ENCODE measurements at regions not wholly inside any gene's neighbourhood (a gene's known extent, or its start where the extent isn't known, plus 50 kb on each side); places are given as distances from the start of the nearest gene placed in this dataset.

GRCh38 chr2:66813976-66814375 is 379.1 kb downstream of the MEIS1 start:
- WGBS, 2 experiments (ENCODE audit: extremely low coverage in 2 of 2, insufficient read length in 1 of 2), result 17% methylated on average over 1 of the region's 2 CpGs; no CpG with 5 or more reads in 1 of the 2 experiments
- no peaks in the 10 kb centered on the region for H4K20me1 ChIP-seq (ENCODE audit: insufficient read depth, low read length)
- H4K5ac ChIP-seq (ENCODE audit: low read depth, low read length), result peak overlapping the region; percentile 33; the same call in 1 of the 2 replicates
- H3K9me1 ChIP-seq (ENCODE audit: insufficient read depth, low read length), result peaks cover 6% of the 10 kb centered on the region
- peak overlapping the region; percentile 78; the same call in 1 of the 2 replicates for H4K91ac ChIP-seq (ENCODE audit: insufficient read depth, low read depth, low read length)
- H2AK9ac ChIP-seq (replicated peaks; ENCODE audit: low read depth, low read length, poor library complexity), result no peak overlapping the region
- TF ChIP-seq SMC3 (IDR thresholded peaks at IDR 0.05; ENCODE audit: low read depth, low read length) (no peak), MAFK (IDR thresholded peaks at IDR 0.05; ENCODE audit: low read depth, low read length) (0 out of 2 replicates have a peak, but pooled peaks have one; percentile 4)
- H2AFZ ChIP-seq (replicated peaks; ENCODE audit: low read length, poor library complexity), result peak overlapping the region; percentile 64
- BruUV-seq (replicated peaks), result no TSS peak
- intact Hi-C loops (cut with micrococcal nuclease), result no loop called here
- peak; percentile 64 for DNase-seq
- H3K4me3 ChIP-seq (ENCODE audit: insufficient read depth, low read depth, low read length), result no peak overlapping the region
- peak overlapping the region; percentile 59; the same call in 1 of the 2 replicates for H2AK5ac ChIP-seq (ENCODE audit: low read depth, low read length)
- H3K4ac ChIP-seq (ENCODE audit: low read depth, low read length), result peak overlapping the region; percentile 83
- peak overlapping the region; percentile 50 for H3K18ac ChIP-seq (ENCODE audit: low read depth, low read length)
- no peak overlapping the region for H3K27ac ChIP-seq (ENCODE audit: insufficient read depth, low read length)
- POLR2A ChIA-PET (ENCODE audit: unreplicated experiment), result no interaction called here
- peak overlapping the region; percentile 89 for H2BK5ac ChIP-seq (ENCODE audit: low read depth, low read length, poor library complexity, severe bottlenecking)
- H3K79me1 ChIP-seq (ENCODE audit: low read depth in 1 of 2, low read length in 2 of 2), result no peaks in the 10 kb centered on the region
- H3K9me3 ChIP-seq (ENCODE audit: control insufficient read depth, insufficient read depth, low read length), result peaks cover 5% of the 10 kb centered on the region; the same call in 1 of the 2 replicates
- H3K27me3 ChIP-seq (ENCODE audit: control insufficient read depth, insufficient read depth, low read length), result no peaks in the 10 kb centered on the region
- H2BK15ac ChIP-seq (ENCODE audit: low read depth, low read length), result peak overlapping the region; percentile 35; the same call in 2 of the 3 replicates
- peak overlapping the region; percentile 67; the same call in 1 of the 2 replicates for H3K4me2 ChIP-seq (ENCODE audit: low read depth, low read length)
- H3K36me3 ChIP-seq (ENCODE audit: control insufficient read depth, insufficient read depth, low read length), result no peaks in the 10 kb centered on the region
- peak overlapping the region in 1 of 2 experiments; percentile 85; a peak in 2 of 4 replicates for H4K8ac ChIP-seq (ENCODE audit: low read depth in 2 of 2, low read length in 2 of 2)
- CTCF ChIA-PET, result no interaction called here
- H3K23ac ChIP-seq (ENCODE audit: low read depth, low read length), result peak overlapping the region; percentile 49; the same call in 1 of the 2 replicates
- H3K9ac ChIP-seq (ENCODE audit: low read depth, low read length), result no peak overlapping the region
- dilution Hi-C loops (cut with HindIII; ENCODE audit: low sequenced_read_pairs, unreplicated experiment), result no loop called here
- no peak overlapping the region for H3K56ac ChIP-seq (ENCODE audit: extremely low read depth, insufficient read depth, low read length)
- H2BK20ac ChIP-seq (ENCODE audit: low read depth, low read length), result peak overlapping the region; percentile 94
- H3K4me1 ChIP-seq (ENCODE audit: control insufficient read depth, insufficient read depth, low read length), result peaks cover 4% of the 10 kb centered on the region
- H2BK120ac ChIP-seq (ENCODE audit: low read depth, low read length), result peak overlapping the region; percentile 85
- peak overlapping the region; percentile 94 for H3K14ac ChIP-seq (replicated peaks; ENCODE audit: low read depth, low read length)
- in situ Hi-C loops (cut with MboI; ENCODE audit: low sequenced_read_pairs), result no loop called here
- ATAC-seq (ENCODE audit: low read depth), result peak; percentile 78

Measured in IMR-90 (cell line).